GM19035 (cell line): ENCODE measurements at regions not wholly inside any gene's neighbourhood (a gene's known extent, or its start where the extent isn't known, plus 50 kb on each side); places are given as distances from the start of the nearest gene placed in this dataset.

Source experiments
- ATAC-seq: cut with Tn5 transposase; IDR thresholded peaks from one replicate; pipeline ENCODE4 v1.9.1; 2021; ENCODE audit not compliant: unreplicated experiment

- ATAC-seq = no peak
Observed at GRCh38 chr13:67859904-67860303, 629.8 kb upstream of the PCDH9 start.

- no peak for ATAC-seq
Observed at GRCh38 chr13:67857581-67858310, 627.6 kb upstream of the PCDH9 start.

- no peak for ATAC-seq
Observed at GRCh38 chr13:67856955-67857354, 626.8 kb upstream of the PCDH9 start.

GRCh38 chr13:67855741-67856238 lies 625.7 kb upstream of the PCDH9 start:
- no peak for ATAC-seq

GRCh38 chr13:67854990-67855389 lies 624.9 kb upstream of the PCDH9 start:
- ATAC-seq = no peak

- ATAC-seq = no peak
Observed at GRCh38 chr13:67844574-67844973, 614.4 kb upstream of the PCDH9 start.

- ATAC-seq = no peak
Observed at GRCh38 chr13:67841071-67841470, 610.9 kb upstream of the PCDH9 start.

GRCh38 chr13:67833564-67833963 lies 603.4 kb upstream of the PCDH9 start:
- no peak for ATAC-seq

- no peak for ATAC-seq
Observed at GRCh38 chr13:67829641-67830040, 599.5 kb upstream of the PCDH9 start.

- ATAC-seq = no peak
Observed at GRCh38 chr13:67827992-67828391, 597.9 kb upstream of the PCDH9 start.

GRCh38 chr13:67821606-67822005 lies 591.5 kb upstream of the PCDH9 start:
- ATAC-seq = no peak

- ATAC-seq = no peak
Observed at GRCh38 chr13:67806796-67807195, 576.7 kb upstream of the PCDH9 start.

GRCh38 chr13:67803118-67803517 lies 573.0 kb upstream of the PCDH9 start:
- ATAC-seq = no peak

GRCh38 chr13:67792151-67792676 lies 562.1 kb upstream of the PCDH9 start:
- ATAC-seq = no peak

GRCh38 chr13:67791047-67791446 lies 560.9 kb upstream of the PCDH9 start:
- no peak for ATAC-seq

- no peak for ATAC-seq
Observed at GRCh38 chr13:67776151-67776550, 546.0 kb upstream of the PCDH9 start.

- ATAC-seq = no peak
Observed at GRCh38 chr13:67775359-67775758, 545.2 kb upstream of the PCDH9 start.

- no peak for ATAC-seq
Observed at GRCh38 chr13:67772807-67773453, 542.8 kb upstream of the PCDH9 start.

- ATAC-seq = no peak
Observed at GRCh38 chr13:67771106-67771505, 541.0 kb upstream of the PCDH9 start.

GRCh38 chr13:67769987-67770341 lies 539.8 kb upstream of the PCDH9 start:
- no peak for ATAC-seq

GRCh38 chr13:67769063-67769986 lies 539.2 kb upstream of the PCDH9 start:
- no peak for ATAC-seq
